GM13977 (cell line): ENCODE measurements at regions not wholly inside any gene's neighbourhood (a gene's known extent, or its start where the extent isn't known, plus 50 kb on each side); places are given as distances from the start of the nearest gene placed in this dataset.
"Not testable (repeated sequence)": the region's sequence is repeated elsewhere in the genome, so short reads cannot be mapped to it uniquely, and the experiment has no call there.

Experiments used
- DNase-seq: peaks from one replicate; pipeline ENCODE4 v3.0.0; 2012; ENCODE audit warnings: low spot score
- CTCF ChIP-seq: IDR thresholded peaks from 2 replicates; pipeline ENCODE4 v1.5.1; 2012; ENCODE audit warnings: mild to moderate bottlenecking, control low read depth; ENCODE audit not compliant: insufficient read depth; ENCODE audit errors: extremely low read depth, missing control alignments
- in situ Hi-C: fragments of 300-500 bp; cut with MboI; formaldehyde crosslinking; loops from one replicate; pipeline ENCODE4 v1.12.0; 2022; ENCODE audit warnings: low sequenced_read_pairs, low pct_unique_long_range_greater_than_20kb, mixed read lengths, inconsistent platforms; ENCODE audit not compliant: unreplicated experiment

GRCh38 chr6:144633886-144634285, 348.8 kb downstream of the UTRN start:
- in situ Hi-C loops, result no loop called here
- DNase-seq, result no peak
- no peak for TF ChIP-seq CTCF

- DNase-seq, result no peak
- TF ChIP-seq CTCF, result no peak
- in situ Hi-C loops, result no loop called here
Observed at GRCh38 chr6:144634371-144634770, 349.2 kb downstream of the UTRN start.

GRCh38 chr6:144635051-144635450, 349.9 kb downstream of the UTRN start:
- TF ChIP-seq CTCF, result no peak
- in situ Hi-C loops, result no loop called here
- DNase-seq, result no peak

GRCh38 chr6:144636025-144636424, 350.9 kb downstream of the UTRN start:
- in situ Hi-C loops, DNase-seq: not testable (repeated sequence)

GRCh38 chr6:144637541-144637940, 352.4 kb downstream of the UTRN start:
- no peak for DNase-seq
- in situ Hi-C loops, result no loop called here
- TF ChIP-seq CTCF, result no peak

GRCh38 chr6:144639654-144640053, 354.5 kb downstream of the UTRN start:
- no peak for DNase-seq
- in situ Hi-C loops, result no loop called here
- TF ChIP-seq CTCF, result no peak

GRCh38 chr6:144641286-144641685, 356.2 kb downstream of the UTRN start:
- DNase-seq, result no peak
- TF ChIP-seq CTCF, result no peak
- in situ Hi-C loops, result no loop called here

GRCh38 chr6:144644776-144645175, 359.6 kb downstream of the UTRN start:
- DNase-seq, result no peak
- in situ Hi-C loops, result no loop called here
- no peak for TF ChIP-seq CTCF
